Neural cell (in vitro differentiated cells): ENCODE measurements at regions not wholly inside any gene's neighbourhood (a gene's known extent, or its start where the extent isn't known, plus 50 kb on each side); places are given as distances from the start of the nearest gene placed in this dataset.

Experiments used
- H2AFZ ChIP-seq: fragments of 200-600, 300-800 bp; sonication (generic), shearing (Covaris generic); 2 replicates; pipeline ENCODE4 v1.6.0; 2014; ENCODE audit warnings: low read depth, mild to moderate bottlenecking, antibody characterized with exemption, low read length, moderate library complexity
- H3F3A ChIP-seq: fragments of 200-600 bp; shearing (Covaris generic); 2 replicates; pipeline ENCODE4 v1.6.1; 2016; ENCODE audit warnings: mild to moderate bottlenecking, moderate library complexity, mixed read lengths, antibody characterized with exemption, low read length; ENCODE audit not compliant: insufficient read depth, poor library complexity, severe bottlenecking
- H3K27ac ChIP-seq: fragments of 200-600, 300-800 bp; sonication (generic), shearing (Covaris generic); 2 replicates; pipeline ENCODE4 v1.5.1; 2014; ENCODE audit warnings: mild to moderate bottlenecking, low read length, moderate library complexity
- H3K27me3 ChIP-seq: fragments of 300-800, 200-600 bp; sonication (generic), shearing (Covaris generic); 2 replicates; pipeline ENCODE4 v1.6.0; 2014; ENCODE audit warnings: mild to moderate bottlenecking, low read depth, low read length, moderate library complexity; ENCODE audit not compliant: insufficient read depth
- H3K36me3 ChIP-seq: fragments of 300-800, 200-600 bp; sonication (generic), shearing (Covaris generic); 2 replicates; pipeline ENCODE4 v1.5.1; 2014; ENCODE audit warnings: mild to moderate bottlenecking, antibody characterized with exemption, low read length, moderate library complexity; ENCODE audit not compliant: insufficient read depth
- H3K4me2 ChIP-seq: fragments of 300-800, 200-600 bp; sonication (generic), shearing (Covaris generic); 2 replicates; pipeline ENCODE4 v1.6.0; 2014; ENCODE audit warnings: mild to moderate bottlenecking, low read length
- H3K4me3 ChIP-seq: fragments of 300-800, 200-600 bp; sonication (generic), shearing (Covaris generic); 2 replicates; pipeline ENCODE4 v1.5.1; 2014; ENCODE audit warnings: mild to moderate bottlenecking, low read length, moderate library complexity
- H3K79me2 ChIP-seq: fragments of 200-600 bp; shearing (Covaris generic); replicated peaks from 2 replicates; pipeline ENCODE4 v1.6.0; 2014; ENCODE audit warnings: mild to moderate bottlenecking, low read length, moderate library complexity; ENCODE audit not compliant: insufficient read depth
- H3K9ac ChIP-seq: fragments of 300-800, 200-600 bp; sonication (generic), shearing (Covaris generic); 2 replicates; pipeline ENCODE4 v1.6.1; 2016; ENCODE audit warnings: mild to moderate bottlenecking, low read length, mixed read lengths
- H3K9me2 ChIP-seq: fragments of 200-600 bp; shearing (Covaris generic); 2 replicates; pipeline ENCODE4 v1.6.1; 2016; ENCODE audit warnings: mild to moderate bottlenecking, low read length, mixed read lengths; ENCODE audit not compliant: insufficient read depth
- H3K9me3 ChIP-seq: fragments of 200-600, 300-800 bp; sonication (generic), shearing (Covaris generic); 2 replicates; pipeline ENCODE4 v1.6.1; 2016; ENCODE audit warnings: mild to moderate bottlenecking, mixed run types, low read length, moderate library complexity, mixed read lengths
- H4K20me1 ChIP-seq: fragments of 200-600 bp; shearing (Covaris generic); 2 replicates; pipeline ENCODE4 v1.6.1; 2016; ENCODE audit warnings: mild to moderate bottlenecking, mixed run types; ENCODE audit not compliant: insufficient read depth
- EP300 ChIP-seq: fragments of 450-650 bp; conservative IDR thresholded peaks from 2 replicates; pipeline ENCODE4 v1.6.1; 2014; ENCODE audit warnings: antibody characterized with exemption, mild to moderate bottlenecking, moderate library complexity; ENCODE audit not compliant: poor library complexity, severe bottlenecking
- EZH2 ChIP-seq: fragments of 200-600, 300-800 bp; shearing (Covaris generic), sonication (generic); IDR thresholded peaks from 2 replicates; pipeline ENCODE4 v1.6.1; 2014; ENCODE audit warnings: antibody characterized with exemption, low read length, borderline replicate concordance, mild to moderate bottlenecking; ENCODE audit not compliant: insufficient read depth, poor library complexity, severe bottlenecking
- MXI1 ChIP-seq: fragments of 450-650 bp; conservative IDR thresholded peaks from 2 replicates; pipeline ENCODE4 v1.6.1; 2014; ENCODE audit warnings: antibody characterized with exemption, mild to moderate bottlenecking; ENCODE audit not compliant: poor library complexity, severe bottlenecking
- POLR2AphosphoS5 ChIP-seq: IDR thresholded peaks from 2 replicates; pipeline ENCODE4 v1.6.1; 2012
- RAD21 ChIP-seq: fragments of 450-650 bp; conservative IDR thresholded peaks from 2 replicates; pipeline ENCODE4 v1.6.1; 2014; ENCODE audit warnings: antibody characterized with exemption, mild to moderate bottlenecking, moderate library complexity
- REST ChIP-seq: IDR thresholded peaks from 2 replicates; pipeline ENCODE4 v1.6.1; 2012; ENCODE audit warnings: borderline replicate concordance
- SMC3 ChIP-seq: fragments of 450-650 bp; conservative IDR thresholded peaks from 2 replicates; pipeline ENCODE4 v1.6.1; 2014; ENCODE audit warnings: antibody characterized with exemption, mild to moderate bottlenecking, moderate library complexity; ENCODE audit not compliant: poor library complexity
- TAF1 ChIP-seq: IDR thresholded peaks from 2 replicates; pipeline ENCODE4 v1.6.1; 2012; ENCODE audit warnings: low read depth
- TF ChIP-seq, protein P1 (sequence below): fragments of 450-650 bp; IDR thresholded peaks from 2 replicates; pipeline ENCODE4 v1.5.1; 2014; ENCODE audit warnings: antibody characterized with exemption, mild to moderate bottlenecking, moderate library complexity; ENCODE audit not compliant: poor library complexity, severe bottlenecking

- H3K9me3 ChIP-seq = no peaks in the 10 kb centered on the region
- TF ChIP-seq EP300 = no peak
- TF ChIP-seq REST = no peak
- TF ChIP-seq, protein P1, sequence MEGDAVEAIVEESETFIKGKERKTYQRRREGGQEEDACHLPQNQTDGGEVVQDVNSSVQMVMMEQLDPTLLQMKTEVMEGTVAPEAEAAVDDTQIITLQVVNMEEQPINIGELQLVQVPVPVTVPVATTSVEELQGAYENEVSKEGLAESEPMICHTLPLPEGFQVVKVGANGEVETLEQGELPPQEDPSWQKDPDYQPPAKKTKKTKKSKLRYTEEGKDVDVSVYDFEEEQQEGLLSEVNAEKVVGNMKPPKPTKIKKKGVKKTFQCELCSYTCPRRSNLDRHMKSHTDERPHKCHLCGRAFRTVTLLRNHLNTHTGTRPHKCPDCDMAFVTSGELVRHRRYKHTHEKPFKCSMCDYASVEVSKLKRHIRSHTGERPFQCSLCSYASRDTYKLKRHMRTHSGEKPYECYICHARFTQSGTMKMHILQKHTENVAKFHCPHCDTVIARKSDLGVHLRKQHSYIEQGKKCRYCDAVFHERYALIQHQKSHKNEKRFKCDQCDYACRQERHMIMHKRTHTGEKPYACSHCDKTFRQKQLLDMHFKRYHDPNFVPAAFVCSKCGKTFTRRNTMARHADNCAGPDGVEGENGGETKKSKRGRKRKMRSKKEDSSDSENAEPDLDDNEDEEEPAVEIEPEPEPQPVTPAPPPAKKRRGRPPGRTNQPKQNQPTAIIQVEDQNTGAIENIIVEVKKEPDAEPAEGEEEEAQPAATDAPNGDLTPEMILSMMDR = no peak
- TF ChIP-seq RAD21 = no peak
- TF ChIP-seq POLR2AphosphoS5 = no peak
- TF ChIP-seq EZH2 = no peak
- TF ChIP-seq TAF1 = no peak
- no peak for TF ChIP-seq SMC3
- no peak for TF ChIP-seq MXI1
- H3F3A ChIP-seq = no peaks in the 10 kb centered on the region
- H3K4me2 ChIP-seq = no peak overlapping the region
- H4K20me1 ChIP-seq = no peaks in the 10 kb centered on the region
- H3K9me2 ChIP-seq = no peaks in the 10 kb centered on the region
- H3K27ac ChIP-seq = no peak overlapping the region
- no peak overlapping the region for H2AFZ ChIP-seq
- H3K79me2 ChIP-seq = no peaks in the 10 kb centered on the region
- H3K27me3 ChIP-seq = no peaks in the 10 kb centered on the region
- H3K9ac ChIP-seq = no peak overlapping the region
- H3K4me3 ChIP-seq = no peak overlapping the region
- H3K36me3 ChIP-seq = no peaks in the 10 kb centered on the region
Observed at GRCh38 chr13:67416047-67416925, 186.2 kb upstream of the PCDH9 start.

DNA sequence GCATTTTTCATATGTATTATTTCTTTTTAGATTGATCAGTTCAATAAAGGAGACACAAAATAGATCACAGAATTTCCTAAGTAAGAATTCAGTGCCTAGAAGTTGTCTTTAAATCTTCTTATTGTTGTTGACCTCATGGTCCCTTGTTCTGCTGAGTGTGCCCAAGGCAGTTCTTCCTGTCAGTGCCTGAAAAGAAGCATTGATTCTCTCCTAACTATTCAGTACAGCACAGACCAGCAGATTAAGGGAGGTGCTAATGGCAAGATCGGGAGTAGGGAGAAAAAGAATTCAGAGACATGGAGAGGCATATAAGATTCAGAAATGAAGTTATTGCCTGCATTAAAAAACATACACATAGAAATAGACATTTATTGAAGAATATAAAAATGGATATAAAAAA is 180.5 kb upstream of the PCDH9 start:
- Histone ChIP-seq H3K9me2 (no peaks in the 10 kb centered on the region), H3K27ac (no peak overlapping the region), H3K4me2 (no peak overlapping the region), H3K9me3 (no peaks in the 10 kb centered on the region), H2AFZ (no peak overlapping the region), H3F3A (no peaks in the 10 kb centered on the region), H4K20me1 (no peaks in the 10 kb centered on the region), H3K36me3 (no peaks in the 10 kb centered on the region), H3K79me2 (no peaks in the 10 kb centered on the region), H3K27me3 (no peaks in the 10 kb centered on the region), H3K9ac (no peak overlapping the region), H3K4me3 (no peak overlapping the region)
- TF ChIP-seq POLR2AphosphoS5 = no peak
- TF ChIP-seq, protein P1 = no peak
- no peak for TF ChIP-seq RAD21
- no peak for TF ChIP-seq EP300
- TF ChIP-seq TAF1 = no peak
- TF ChIP-seq REST = no peak
- no peak for TF ChIP-seq MXI1
